Panc1 (cell line): ENCODE measurements at regions not wholly inside any gene's neighbourhood (a gene's known extent, or its start where the extent isn't known, plus 50 kb on each side); places are given as distances from the start of the nearest gene placed in this dataset.

Experiments used
- ATAC-seq: fragments of 200-7000 bp; cut with Tn5 transposase; 2 replicates; pipeline ENCODE4 v1.9.1; 2020; ENCODE audit warnings: mild to moderate bottlenecking, moderate library complexity
- BruUV-seq: library from RNA; stranded (reverse); fragments of 400-500 nt; replicated peaks from 2 replicates; lab custom pipeline; 2021; lab: Mats Ljungman, UMichigan
- CTCF ChIA-PET: fragments of 300-600 bp; sonication (Branson Sonifier 250); formaldehyde crosslinking; loops from one replicate; lab custom pipeline; 2022; ENCODE audit warnings: antibody characterized with exemption; lab: Charles Lee
- POLR2A ChIA-PET: fragments of 300-600 bp; sonication (Branson Sonifier 250); formaldehyde crosslinking; loops from one replicate; lab custom pipeline; 2022; ENCODE audit warnings: antibody characterized with exemption; lab: Charles Lee
- DNase-seq: peaks from one replicate; pipeline ENCODE4 v3.0.0-alpha.2; 2010; ENCODE audit warnings: low read depth, low spot score
- H3K27ac ChIP-seq: 2 replicates; pipeline ENCODE4 v1.5.1; 2011; ENCODE audit warnings: mild to moderate bottlenecking, low read length, inconsistent platforms
- H3K27me3 ChIP-seq: fragments of 200-500 bp; sonication (Bioruptor generic); 2 replicates; pipeline ENCODE4 v1.6.0; 2014; ENCODE audit warnings: low read length, inconsistent platforms; ENCODE audit not compliant: control insufficient read depth, insufficient read depth
- H3K36me3 ChIP-seq: fragments of 200-500 bp; sonication (Bioruptor generic); 2 replicates; pipeline ENCODE4 v1.5.1; 2014; ENCODE audit warnings: inconsistent platforms, mild to moderate bottlenecking, low read length, moderate library complexity; ENCODE audit not compliant: control insufficient read depth, insufficient read depth
- H3K4me1 ChIP-seq: 2 replicates; pipeline ENCODE4 v1.5.1; 2011; ENCODE audit warnings: inconsistent platforms, mild to moderate bottlenecking, low read length, moderate library complexity; ENCODE audit not compliant: control insufficient read depth, insufficient read depth
- H3K4me3 ChIP-seq, 2 experiments: 2 replicates each; pipeline ENCODE4 v1.5.1; 2011 to 2012; ENCODE audit warnings: low read depth in 2 of 2, low read length in 2 of 2, mild to moderate bottlenecking in 2 of 2, inconsistent platforms in 1 of 2, moderate library complexity in 1 of 2
- H3K9me3 ChIP-seq: fragments of 200-500 bp; sonication (Bioruptor generic); 2 replicates; pipeline ENCODE4 v1.5.1; 2014; ENCODE audit warnings: low read depth, mild to moderate bottlenecking, inconsistent platforms, low read length, moderate library complexity; ENCODE audit not compliant: control insufficient read depth, insufficient read depth
- POLR2AphosphoS5 ChIP-seq: IDR thresholded peaks from 2 replicates; pipeline ENCODE4 v1.6.1; 2012; ENCODE audit warnings: mild to moderate bottlenecking, low read depth, low read length, moderate library complexity
- REST ChIP-seq, 2 experiments: IDR thresholded peaks; 2 replicates each; pipeline ENCODE4 v1.6.1; 2011 to 2012; ENCODE audit warnings: low read depth in 2 of 2, control low read depth in 1 of 2, low read length in 1 of 2, mild to moderate bottlenecking in 1 of 2, moderate library complexity in 1 of 2; ENCODE audit not compliant: insufficient read depth in 1 of 2
- SIN3A ChIP-seq: IDR thresholded peaks from 2 replicates; pipeline ENCODE4 v1.6.1; 2012; ENCODE audit warnings: low read depth, mild to moderate bottlenecking, low read length, moderate library complexity, borderline replicate concordance; ENCODE audit not compliant: insufficient read depth
- TCF7L2 ChIP-seq: IDR thresholded peaks from 2 replicates; pipeline ENCODE4 v1.6.1; 2011; ENCODE audit warnings: mild to moderate bottlenecking, low read depth, low read length, inconsistent platforms
- in situ Hi-C: cut with HindIII; loops from 2 replicates; pipeline ENCODE4 v1.10.0; 2016; ENCODE audit warnings: low sequenced_read_pairs, low pct_unique_long_range_greater_than_20kb
- intact Hi-C: fragments of 100-400 bp; cut with micrococcal nuclease; formaldehyde crosslinking; loops from one replicate; pipeline ENCODE4 v1.10.0; 2022; ENCODE audit not compliant: unreplicated experiment
- TF ChIP-seq, protein P1 (sequence below): fragments of 450-650 bp; IDR thresholded peaks from 2 replicates; pipeline ENCODE4 v1.5.1; 2017; ENCODE audit warnings: mild to moderate bottlenecking

- Histone ChIP-seq H3K9me3 (no peaks in the 10 kb centered on the region), H3K27me3 (peaks cover 5% of the 10 kb centered on the region), H3K4me3 (no peak overlapping the region), H3K36me3 (no peaks in the 10 kb centered on the region), H3K27ac (no peak overlapping the region), H3K4me1 (no peaks in the 10 kb centered on the region)
- CTCF ChIA-PET = no interaction called here
- in situ Hi-C loops = no loop called here
- ATAC-seq = no peak
- no peak for DNase-seq
- POLR2A ChIA-PET = no interaction called here
- no TSS peak for BruUV-seq
- TF ChIP-seq SIN3A = no peak
- TF ChIP-seq, protein P1, sequence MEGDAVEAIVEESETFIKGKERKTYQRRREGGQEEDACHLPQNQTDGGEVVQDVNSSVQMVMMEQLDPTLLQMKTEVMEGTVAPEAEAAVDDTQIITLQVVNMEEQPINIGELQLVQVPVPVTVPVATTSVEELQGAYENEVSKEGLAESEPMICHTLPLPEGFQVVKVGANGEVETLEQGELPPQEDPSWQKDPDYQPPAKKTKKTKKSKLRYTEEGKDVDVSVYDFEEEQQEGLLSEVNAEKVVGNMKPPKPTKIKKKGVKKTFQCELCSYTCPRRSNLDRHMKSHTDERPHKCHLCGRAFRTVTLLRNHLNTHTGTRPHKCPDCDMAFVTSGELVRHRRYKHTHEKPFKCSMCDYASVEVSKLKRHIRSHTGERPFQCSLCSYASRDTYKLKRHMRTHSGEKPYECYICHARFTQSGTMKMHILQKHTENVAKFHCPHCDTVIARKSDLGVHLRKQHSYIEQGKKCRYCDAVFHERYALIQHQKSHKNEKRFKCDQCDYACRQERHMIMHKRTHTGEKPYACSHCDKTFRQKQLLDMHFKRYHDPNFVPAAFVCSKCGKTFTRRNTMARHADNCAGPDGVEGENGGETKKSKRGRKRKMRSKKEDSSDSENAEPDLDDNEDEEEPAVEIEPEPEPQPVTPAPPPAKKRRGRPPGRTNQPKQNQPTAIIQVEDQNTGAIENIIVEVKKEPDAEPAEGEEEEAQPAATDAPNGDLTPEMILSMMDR = no peak
- no peak for TF ChIP-seq TCF7L2
- no peak for TF ChIP-seq POLR2AphosphoS5
- TF ChIP-seq REST (IDR thresholded peaks at IDR 0.05; ENCODE audit: insufficient read depth in 1 of 2, low read depth in 2 of 2, low read length in 1 of 2) = no peak
- intact Hi-C loops = no loop called here
These were observed 488.6 kb upstream of the HS6ST1 start for GRCh38 chr2:128807317-128807716.

- BruUV-seq = no TSS peak
- ATAC-seq (no peak), DNase-seq (no peak)
- Histone ChIP-seq H3K9me3 (no peaks in the 10 kb centered on the region), H3K4me3 (no peak overlapping the region), H3K36me3 (no peaks in the 10 kb centered on the region), H3K27ac (no peak overlapping the region), H3K4me1 (no peaks in the 10 kb centered on the region), H3K27me3 (peaks cover 5% of the 10 kb centered on the region)
- intact Hi-C loops (no loop called here), in situ Hi-C loops (no loop called here)
- TF ChIP-seq, protein P1 = no peak
- TF ChIP-seq REST (IDR thresholded peaks at IDR 0.05; ENCODE audit: insufficient read depth in 1 of 2, low read depth in 2 of 2, low read length in 1 of 2) (no peak), POLR2AphosphoS5 (no peak), TCF7L2 (no peak), SIN3A (no peak)
- POLR2A ChIA-PET = no interaction called here
- CTCF ChIA-PET = no interaction called here
These were observed 490.0 kb upstream of the HS6ST1 start for GRCh38 chr2:128808462-128809258.
